ENCODE measurements at regions not wholly inside any gene's neighbourhood (a gene's known extent, or its start where the extent isn't known, plus 50 kb on each side); places are given as distances from the start of the nearest gene placed in this dataset.

GRCh38 chr11:38788561-38788960, 2190.5 kb upstream of the RAG2 start:
- no peaks in the 10 kb centered on the region for H3K9me3 ChIP-seq
- no peak overlapping the region for H3K4me3 ChIP-seq
- no peak overlapping the region for H3K27ac ChIP-seq
- no peak for ATAC-seq
- H3K36me3 ChIP-seq: no peaks in the 10 kb centered on the region
- intact Hi-C loops (cut with DNase I): no loop called here
- DNase-seq: no peak
- no peaks in the 10 kb centered on the region for H3K27me3 ChIP-seq
- H3K4me1 ChIP-seq: no peaks in the 10 kb centered on the region
- TF ChIP-seq, protein P1, sequence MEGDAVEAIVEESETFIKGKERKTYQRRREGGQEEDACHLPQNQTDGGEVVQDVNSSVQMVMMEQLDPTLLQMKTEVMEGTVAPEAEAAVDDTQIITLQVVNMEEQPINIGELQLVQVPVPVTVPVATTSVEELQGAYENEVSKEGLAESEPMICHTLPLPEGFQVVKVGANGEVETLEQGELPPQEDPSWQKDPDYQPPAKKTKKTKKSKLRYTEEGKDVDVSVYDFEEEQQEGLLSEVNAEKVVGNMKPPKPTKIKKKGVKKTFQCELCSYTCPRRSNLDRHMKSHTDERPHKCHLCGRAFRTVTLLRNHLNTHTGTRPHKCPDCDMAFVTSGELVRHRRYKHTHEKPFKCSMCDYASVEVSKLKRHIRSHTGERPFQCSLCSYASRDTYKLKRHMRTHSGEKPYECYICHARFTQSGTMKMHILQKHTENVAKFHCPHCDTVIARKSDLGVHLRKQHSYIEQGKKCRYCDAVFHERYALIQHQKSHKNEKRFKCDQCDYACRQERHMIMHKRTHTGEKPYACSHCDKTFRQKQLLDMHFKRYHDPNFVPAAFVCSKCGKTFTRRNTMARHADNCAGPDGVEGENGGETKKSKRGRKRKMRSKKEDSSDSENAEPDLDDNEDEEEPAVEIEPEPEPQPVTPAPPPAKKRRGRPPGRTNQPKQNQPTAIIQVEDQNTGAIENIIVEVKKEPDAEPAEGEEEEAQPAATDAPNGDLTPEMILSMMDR (IDR thresholded peaks at IDR 0.05): no peak

DNA sequence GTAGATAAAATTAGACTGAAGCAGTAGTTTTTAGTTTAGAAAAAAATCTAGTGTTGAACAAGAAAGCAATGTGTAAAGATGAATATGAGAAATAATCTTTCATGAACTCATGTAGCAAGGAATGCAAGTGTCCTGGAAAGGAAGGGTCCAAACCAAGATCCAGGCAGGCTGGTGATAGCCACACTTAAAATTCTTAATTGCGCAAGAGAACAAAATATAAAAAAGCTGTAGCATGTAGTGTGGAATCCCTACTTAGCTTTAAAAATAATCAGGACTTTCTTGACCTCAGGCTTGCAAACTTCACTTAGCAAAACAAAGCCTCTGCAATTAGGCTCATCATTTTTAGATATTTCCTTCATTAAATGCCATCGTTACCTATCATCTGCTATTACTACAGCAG, 2186.1 kb upstream of the RAG2 start:
- H3K27ac ChIP-seq: no peak overlapping the region
- no peaks in the 10 kb centered on the region for H3K36me3 ChIP-seq
- intact Hi-C loops (cut with DNase I): no loop called here
- H3K4me1 ChIP-seq: no peaks in the 10 kb centered on the region
- DNase-seq: no peak
- no peaks in the 10 kb centered on the region for H3K27me3 ChIP-seq
- ATAC-seq: no peak
- TF ChIP-seq, protein P1 (IDR thresholded peaks at IDR 0.05): no peak
- H3K4me3 ChIP-seq: no peak overlapping the region
- no peaks in the 10 kb centered on the region for H3K9me3 ChIP-seq

DNA sequence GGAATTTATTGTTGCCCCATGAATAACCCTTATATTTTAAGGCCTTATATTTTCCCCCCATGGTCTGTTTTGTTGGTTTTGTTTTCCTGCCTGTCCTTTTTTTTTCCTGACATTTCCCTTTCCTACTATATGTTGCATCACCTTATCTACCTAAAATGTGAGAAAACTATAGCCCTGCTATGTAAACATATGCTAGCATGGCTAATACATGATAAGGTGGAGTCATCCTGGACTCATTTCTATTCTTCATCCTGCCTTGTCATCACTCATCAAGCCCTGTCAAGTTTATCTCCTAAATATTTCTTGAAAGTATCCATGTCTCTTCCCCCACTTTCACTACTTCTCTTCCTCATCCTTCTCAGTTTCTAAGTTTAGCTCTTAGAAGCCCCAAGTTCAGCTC, 2168.8 kb upstream of the RAG2 start:
- DNase-seq: no peak
- intact Hi-C loops (cut with DNase I): no loop called here
- no peak overlapping the region for H3K4me3 ChIP-seq

GRCh38 chr11:38759394-38759793, 2161.4 kb upstream of the RAG2 start:
- ATAC-seq (no peak), DNase-seq (no peak)
- no peaks in the 10 kb centered on the region for H3K27me3 ChIP-seq
- TF ChIP-seq, protein P1 (IDR thresholded peaks at IDR 0.05): no peak
- no peaks in the 10 kb centered on the region for H3K4me1 ChIP-seq
- peaks cover 0 to 6% of the 10 kb centered on the region in 2 donors for H3K9me3 ChIP-seq
- H3K27ac ChIP-seq: no peak overlapping the region
- H3K4me3 ChIP-seq: no peak overlapping the region
- no peaks in the 10 kb centered on the region for H3K36me3 ChIP-seq
- intact Hi-C loops (cut with DNase I): no loop called here

More for the DNA sequence above, 2168.8 kb upstream of the RAG2 start:
- Histone ChIP-seq H3K9me3 (peaks cover 0 to 9% of the 10 kb centered on the region in 2 donors), H3K27ac (no peak overlapping the region), H3K4me1 (no peaks in the 10 kb centered on the region), H3K36me3 (no peaks in the 10 kb centered on the region), H3K27me3 (no peaks in the 10 kb centered on the region)
- ATAC-seq: no peak
- TF ChIP-seq, protein P1 (IDR thresholded peaks at IDR 0.05): no peak

GRCh38 chr11:38756537-38756936, 2158.5 kb upstream of the RAG2 start:
- DNase-seq: no peak
- no peaks in the 10 kb centered on the region for H3K27me3 ChIP-seq
- no peaks in the 10 kb centered on the region for H3K4me1 ChIP-seq
- H3K36me3 ChIP-seq: no peaks in the 10 kb centered on the region
- peaks cover 0 to 18% of the 10 kb centered on the region in 2 donors for H3K9me3 ChIP-seq
- TF ChIP-seq, protein P1 (IDR thresholded peaks at IDR 0.05): no peak
- H3K27ac ChIP-seq: no peak overlapping the region
- no peak overlapping the region for H3K4me3 ChIP-seq
- intact Hi-C loops (cut with DNase I): no loop called here
- no peak for ATAC-seq
